A673 (cell line): ENCODE measurements at regions not wholly inside any gene's neighbourhood (a gene's known extent, or its start where the extent isn't known, plus 50 kb on each side); places are given as distances from the start of the nearest gene placed in this dataset.

Source experiments
- BruUV-seq: library from RNA; stranded (reverse); fragments of 400-500 nt; replicated peaks from 2 replicates; lab custom pipeline; 2021; lab: Mats Ljungman, UMichigan
- CTCF ChIA-PET: fragments of 300-600 bp; sonication (Branson Sonifier 250); formaldehyde crosslinking; loops from one replicate; lab custom pipeline; 2022; ENCODE audit warnings: antibody characterized with exemption; lab: Charles Lee
- POLR2A ChIA-PET: fragments of 300-600 bp; sonication (Branson Sonifier 250); formaldehyde crosslinking; loops from one replicate; lab custom pipeline; 2022; ENCODE audit warnings: antibody characterized with exemption; ENCODE audit not compliant: low non-redundant PET; lab: Charles Lee
- DNase-seq: peaks from one replicate; pipeline ENCODE4 v3.0.0-alpha.2; 2015; ENCODE audit warnings: low spot score
- H3K27ac ChIP-seq: fragments of 200-600 bp; sonication (generic); 2 replicates; pipeline ENCODE4 v1.5.1; 2016; ENCODE audit warnings: mixed run types, low read depth, mild to moderate bottlenecking, mixed read lengths, antibody characterized with exemption, low read length; ENCODE audit not compliant: poor library complexity, severe bottlenecking
- H3K27me3 ChIP-seq: fragments of 200-600 bp; sonication (generic); replicated peaks from 2 replicates; pipeline ENCODE4 v1.6.1; 2017; ENCODE audit warnings: mixed run types, low read depth, mild to moderate bottlenecking, mixed read lengths, antibody characterized with exemption, low read length; ENCODE audit not compliant: insufficient read depth, poor library complexity
- H3K36me3 ChIP-seq: fragments of 200-600 bp; sonication (generic); 2 replicates; pipeline ENCODE4 v1.6.1; 2016; ENCODE audit warnings: mixed run types, mild to moderate bottlenecking, mixed read lengths, antibody characterized with exemption, low read length; ENCODE audit not compliant: insufficient read depth, poor library complexity, severe bottlenecking
- H3K4me1 ChIP-seq: fragments of 200-600 bp; sonication (generic); 2 replicates; pipeline ENCODE4 v1.6.1; 2017; ENCODE audit warnings: mixed run types, mild to moderate bottlenecking, mixed read lengths, antibody characterized with exemption, low read length; ENCODE audit not compliant: insufficient read depth, poor library complexity, severe bottlenecking
- H3K4me3 ChIP-seq: fragments of 200-600 bp; sonication (generic); 2 replicates; pipeline ENCODE4 v1.5.1; 2016; ENCODE audit warnings: low read depth, mixed run types, mild to moderate bottlenecking, mixed read lengths, low read length; ENCODE audit not compliant: poor library complexity, severe bottlenecking
- H3K9me3 ChIP-seq: fragments of 200-600 bp; sonication (generic); 2 replicates; pipeline ENCODE4 v1.6.1; 2016; ENCODE audit warnings: mixed run types, low read depth, mild to moderate bottlenecking, mixed read lengths, antibody characterized with exemption, low read length; ENCODE audit not compliant: poor library complexity, severe bottlenecking
- CTCF ChIP-seq: fragments of 300-800, 200-600 bp; sonication (generic); conservative IDR thresholded peaks from 2 replicates; pipeline ENCODE4 v1.5.1; 2017; ENCODE audit warnings: low read depth, mild to moderate bottlenecking, antibody characterized with exemption, low read length, moderate library complexity, mixed read lengths
- EZH2 ChIP-seq: fragments of 200-600 bp; sonication (generic); IDR thresholded peaks from 2 replicates; pipeline ENCODE4 v1.6.1; 2017; ENCODE audit warnings: borderline replicate concordance, low read depth, mild to moderate bottlenecking, mixed read lengths, antibody characterized with exemption, low read length; ENCODE audit not compliant: poor library complexity, severe bottlenecking
- intact Hi-C: fragments of 100-400 bp; cut with micrococcal nuclease; formaldehyde crosslinking; loops from one replicate; pipeline ENCODE4 v1.10.0; 2022; ENCODE audit not compliant: unreplicated experiment

DNA sequence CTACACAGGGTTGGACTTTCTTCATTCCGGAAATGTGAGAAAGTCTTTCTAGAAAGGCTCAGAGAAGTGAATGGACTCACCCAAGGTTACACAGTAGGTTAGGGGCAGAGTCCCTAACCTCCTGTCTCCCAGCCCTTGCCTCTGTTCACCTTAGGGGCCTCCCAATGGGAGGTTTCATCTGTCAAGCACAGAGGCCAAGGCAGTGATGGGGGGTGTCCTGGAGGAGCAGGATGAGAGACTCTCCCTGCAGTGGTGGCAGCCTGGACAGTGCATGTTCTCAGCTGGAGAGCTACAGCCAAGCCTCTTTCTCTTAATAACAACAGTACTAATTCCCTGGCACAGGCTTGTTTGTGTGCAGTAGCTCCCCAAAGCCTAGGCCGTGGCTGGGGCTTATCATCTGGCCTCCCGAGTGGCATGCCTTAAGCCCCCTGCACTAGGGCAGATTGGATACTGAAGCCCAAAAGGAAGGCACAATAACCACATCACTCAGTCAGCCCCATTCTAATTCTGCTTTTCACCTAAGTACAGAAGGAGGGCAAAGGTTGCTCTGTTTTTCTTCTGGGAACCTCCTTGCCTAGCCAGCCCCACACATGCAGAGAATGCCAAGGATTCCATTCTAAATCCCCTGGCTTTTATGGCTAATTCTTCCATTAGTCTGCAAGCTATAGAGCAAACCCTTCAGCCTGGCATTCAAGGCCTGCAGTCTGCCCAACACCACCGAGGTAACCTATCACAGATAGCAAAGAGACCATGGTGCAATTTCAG lies 50.2 kb upstream of the XPA start:
- ChIA-PET POLR2A (no interaction called here), CTCF (no interaction called here)
- Histone ChIP-seq H3K27me3 (peaks cover 35% of the 10 kb centered on the region), H3K36me3 (no peaks in the 10 kb centered on the region), H3K9me3 (peaks cover 6% of the 10 kb centered on the region), H3K4me1 (no peaks in the 10 kb centered on the region), H3K4me3 (no peak overlapping the region), H3K27ac (no peak overlapping the region)
- intact Hi-C loops = no loop called here
- no peak for DNase-seq
- TF ChIP-seq EZH2 (no peak), CTCF (no peak)
- no TSS peak for BruUV-seq

DNA sequence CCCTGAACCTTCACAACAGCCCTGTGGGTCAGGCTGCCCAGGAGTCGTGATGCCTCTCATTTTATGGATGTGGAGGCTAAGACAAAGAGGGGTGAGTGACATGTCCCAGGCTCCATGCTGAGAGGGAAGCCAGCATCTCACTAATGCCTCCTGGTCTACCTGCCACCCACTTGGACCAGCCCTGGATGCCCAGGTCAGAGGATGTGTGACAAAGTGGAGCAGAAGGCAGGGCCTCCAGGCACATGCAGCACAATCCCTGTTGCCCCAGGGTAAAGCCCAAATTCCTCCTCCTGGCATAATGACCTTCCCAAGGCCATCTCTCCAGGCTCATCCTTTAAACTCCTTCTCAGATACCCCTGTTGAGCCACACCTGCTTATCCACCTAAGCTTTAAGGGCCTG lies 51.4 kb upstream of the XPA start:
- TF ChIP-seq EZH2 (no peak), CTCF (no peak)
- intact Hi-C loops = no loop called here
- CTCF ChIA-PET = no interaction called here
- Histone ChIP-seq H3K27ac (no peak overlapping the region), H3K4me1 (no peaks in the 10 kb centered on the region), H3K9me3 (no peaks in the 10 kb centered on the region), H3K36me3 (no peaks in the 10 kb centered on the region), H3K4me3 (no peak overlapping the region), H3K27me3 (peaks cover 31% of the 10 kb centered on the region)
- POLR2A ChIA-PET = no interaction called here
- no peak for DNase-seq
- BruUV-seq = no TSS peak

GRCh38 chr9:97749928-97750327 lies 52.8 kb upstream of the XPA start:
- Histone ChIP-seq H3K4me3 (no peak overlapping the region), H3K9me3 (no peaks in the 10 kb centered on the region), H3K36me3 (no peaks in the 10 kb centered on the region), H3K27ac (no peak overlapping the region), H3K27me3 (peaks cover 28% of the 10 kb centered on the region), H3K4me1 (no peaks in the 10 kb centered on the region)
- intact Hi-C loops = loop anchor here (2.0 kb wide), 1 partner anchor 31 kb away; no protein-coding TSS in a partner anchor
- ChIA-PET CTCF (no interaction called here), POLR2A (no interaction called here)
- BruUV-seq = no TSS peak
- TF ChIP-seq EZH2 (no peak), CTCF (no peak)
- no peak for DNase-seq
